ENCODE measurements at regions not wholly inside any gene's neighbourhood (a gene's known extent, or its start where the extent isn't known, plus 50 kb on each side); places are given as distances from the start of the nearest gene placed in this dataset.

GRCh38 chr11:92707665-92708064, 261.8 kb upstream of the MTNR1B start:
- no peaks in the 10 kb centered on the region for H3K27me3 ChIP-seq
- intact Hi-C loops (cut with DNase I): no loop called here
- no peaks in the 10 kb centered on the region for H3K36me3 ChIP-seq
- H3K4me1 ChIP-seq: peaks cover 4 to 10% of the 10 kb centered on the region in 2 donors
- no peak for TF ChIP-seq CTCF (IDR thresholded peaks at IDR 0.05)
- no peak overlapping the region for H3K4me3 ChIP-seq
- no peak for DNase-seq (ENCODE audit: low spot score in 2 of 2)
- peak overlapping the region; percentile 44 to 56 for H3K27ac ChIP-seq
- H3K9me3 ChIP-seq: no peaks in the 10 kb centered on the region

- no peaks in the 10 kb centered on the region for H3K9me3 ChIP-seq
- DNase-seq (ENCODE audit: low spot score in 2 of 2): no peak
- no peak overlapping the region for H3K4me3 ChIP-seq
- H3K27ac ChIP-seq: no peak overlapping the region
- TF ChIP-seq CTCF (IDR thresholded peaks at IDR 0.05): no peak
- H3K4me1 ChIP-seq: peaks cover 4 to 10% of the 10 kb centered on the region in 2 donors
- H3K36me3 ChIP-seq: no peaks in the 10 kb centered on the region
- H3K27me3 ChIP-seq: no peaks in the 10 kb centered on the region
- intact Hi-C loops (cut with DNase I): no loop called here
Observed at GRCh38 chr11:92709329-92709728, 260.1 kb upstream of the MTNR1B start.

GRCh38 chr11:92711926-92712325, 257.5 kb upstream of the MTNR1B start:
- Histone ChIP-seq H3K36me3 (no peaks in the 10 kb centered on the region), H3K4me1 (peaks cover 3 to 7% of the 10 kb centered on the region in 2 donors), H3K4me3 (no peak overlapping the region), H3K27ac (no peak overlapping the region), H3K27me3 (no peaks in the 10 kb centered on the region), H3K9me3 (no peaks in the 10 kb centered on the region)
- DNase-seq (ENCODE audit: low spot score in 2 of 2): no peak
- intact Hi-C loops (cut with DNase I): no loop called here
- no peak for TF ChIP-seq CTCF (IDR thresholded peaks at IDR 0.05)

GRCh38 chr11:92714111-92714510, 255.3 kb upstream of the MTNR1B start:
- H3K36me3 ChIP-seq: no peaks in the 10 kb centered on the region
- DNase-seq (ENCODE audit: low spot score in 2 of 2): no peak
- TF ChIP-seq CTCF (IDR thresholded peaks at IDR 0.05): no peak
- no peak overlapping the region for H3K4me3 ChIP-seq
- H3K9me3 ChIP-seq: no peaks in the 10 kb centered on the region
- no peaks in the 10 kb centered on the region for H3K4me1 ChIP-seq
- no peak overlapping the region for H3K27ac ChIP-seq
- no peaks in the 10 kb centered on the region for H3K27me3 ChIP-seq
- intact Hi-C loops (cut with DNase I): no loop called here

- DNase-seq (ENCODE audit: low spot score in 2 of 2): no peak
Observed at GRCh38 chr11:92717240-92717639, 252.2 kb upstream of the MTNR1B start.

More at GRCh38 chr11:92717240-92717639, 252.2 kb upstream of the MTNR1B start:
- intact Hi-C loops (cut with DNase I): no loop called here
- H3K9me3 ChIP-seq: no peaks in the 10 kb centered on the region
- H3K27ac ChIP-seq: no peak overlapping the region
- no peak overlapping the region for H3K4me3 ChIP-seq
- H3K4me1 ChIP-seq: no peaks in the 10 kb centered on the region
- H3K27me3 ChIP-seq: no peaks in the 10 kb centered on the region
- TF ChIP-seq CTCF (IDR thresholded peaks at IDR 0.05): no peak
- H3K36me3 ChIP-seq: no peaks in the 10 kb centered on the region

Data from ascending aorta (tissue), 2 donors.